ENCODE measurements at regions not wholly inside any gene's neighbourhood (a gene's known extent, or its start where the extent isn't known, plus 50 kb on each side); places are given as distances from the start of the nearest gene placed in this dataset.
"Not testable (repeated sequence)": the region's sequence is repeated elsewhere in the genome, so short reads cannot be mapped to it uniquely, and the experiment has no call there.

GRCh38 chr9:41075671-41076070 lies 52.8 kb downstream of the FOXD4L6 start:
- peaks cover 20% of the 10 kb centered on the region for H3K27me3 Mint-ChIP-seq
- not testable (repeated sequence) for H3K27ac Mint-ChIP-seq, H3K4me3 Mint-ChIP-seq, H3K9me3 Mint-ChIP-seq, H3K4me1 Mint-ChIP-seq, H3K36me3 Mint-ChIP-seq

GRCh38 chr9:41074356-41074942 lies 54.0 kb downstream of the FOXD4L6 start:
- not testable (repeated sequence) for H3K36me3 Mint-ChIP-seq, H3K9me3 Mint-ChIP-seq, H3K4me1 Mint-ChIP-seq, H3K27ac Mint-ChIP-seq
- H3K27me3 Mint-ChIP-seq, result peaks cover 19% of the 10 kb centered on the region
- peak overlapping the region; percentile 72 for H3K4me3 Mint-ChIP-seq

DNA sequence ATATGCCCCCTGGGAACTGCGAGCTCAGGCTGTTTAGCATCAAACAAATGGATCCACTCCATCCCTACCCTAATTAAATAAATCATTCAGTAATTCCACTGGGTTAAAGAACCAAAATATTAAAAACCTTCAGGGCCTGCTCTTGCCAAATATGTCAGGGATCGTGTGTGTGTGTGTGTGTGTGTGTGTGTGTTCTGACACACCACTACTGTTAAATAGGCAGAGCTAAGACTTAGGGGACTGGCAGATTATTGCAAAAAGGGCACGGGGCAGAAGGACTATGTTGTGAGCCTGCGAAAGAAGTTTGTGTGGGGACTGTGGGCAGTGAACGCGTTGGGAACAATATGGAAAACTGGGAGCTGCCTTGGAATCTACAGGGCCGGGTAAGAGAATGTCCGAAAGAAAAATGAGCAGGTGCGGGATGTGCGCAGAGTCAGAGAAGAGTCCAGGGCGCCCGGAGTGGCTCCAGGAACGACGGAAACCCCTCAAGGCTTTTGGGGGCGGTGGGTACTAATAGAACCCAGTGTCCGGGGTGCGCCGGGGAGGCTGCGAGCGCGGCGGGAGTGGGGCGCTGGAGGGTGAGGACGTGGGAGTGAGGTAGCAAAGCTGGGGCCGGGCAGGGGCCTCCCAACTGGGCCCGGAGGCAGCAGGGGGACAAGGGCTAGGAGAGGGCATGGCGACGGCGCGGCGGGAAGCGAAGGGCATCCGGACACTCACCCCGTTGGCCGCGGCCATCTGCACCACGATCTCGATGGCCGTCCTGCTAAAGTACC lies 54.8 kb downstream of the FOXD4L6 start:
- H3K9me3 Mint-ChIP-seq, H3K4me1 Mint-ChIP-seq, H3K27ac Mint-ChIP-seq, H3K36me3 Mint-ChIP-seq: not testable (repeated sequence)
- H3K27me3 Mint-ChIP-seq, result peaks cover 19% of the 10 kb centered on the region
- H3K4me3 Mint-ChIP-seq, result peak overlapping the region; percentile 70

- H3K27me3 Mint-ChIP-seq, H3K27ac Mint-ChIP-seq, H3K36me3 Mint-ChIP-seq, H3K9me3 Mint-ChIP-seq: not testable (repeated sequence)
- Mint-ChIP-seq H3K4me3 (peak overlapping the region; percentile 21), H3K4me1 (peaks cover 10% of the 10 kb centered on the region)
Observed at GRCh38 chr9:41064125-41064795, 64.2 kb downstream of the FOXD4L6 start.

DNA sequence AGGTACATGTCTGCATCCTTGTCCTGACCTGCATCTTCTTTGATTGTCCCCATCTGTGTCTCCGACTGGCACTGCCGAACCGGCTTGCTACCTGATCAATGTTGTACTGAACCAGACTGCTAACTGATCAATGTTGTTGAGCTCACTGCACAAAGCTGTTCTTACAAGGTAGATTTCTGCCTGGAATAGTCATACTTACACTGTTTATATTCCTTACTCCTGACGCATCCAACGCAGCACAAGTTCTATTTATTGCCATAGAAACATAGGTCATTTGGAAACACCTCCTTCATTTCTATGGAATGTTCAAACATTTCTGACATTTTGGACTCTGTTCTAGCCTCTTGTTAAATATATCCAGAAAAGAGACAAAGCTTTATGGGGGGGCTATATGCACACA lies 65.2 kb downstream of the FOXD4L6 start:
- not testable (repeated sequence) for H3K27me3 Mint-ChIP-seq, H3K9me3 Mint-ChIP-seq, H3K4me3 Mint-ChIP-seq, H3K36me3 Mint-ChIP-seq
- H3K4me1 Mint-ChIP-seq, result peaks cover 10% of the 10 kb centered on the region
- H3K27ac Mint-ChIP-seq, result peak overlapping the region; percentile 8

DNA sequence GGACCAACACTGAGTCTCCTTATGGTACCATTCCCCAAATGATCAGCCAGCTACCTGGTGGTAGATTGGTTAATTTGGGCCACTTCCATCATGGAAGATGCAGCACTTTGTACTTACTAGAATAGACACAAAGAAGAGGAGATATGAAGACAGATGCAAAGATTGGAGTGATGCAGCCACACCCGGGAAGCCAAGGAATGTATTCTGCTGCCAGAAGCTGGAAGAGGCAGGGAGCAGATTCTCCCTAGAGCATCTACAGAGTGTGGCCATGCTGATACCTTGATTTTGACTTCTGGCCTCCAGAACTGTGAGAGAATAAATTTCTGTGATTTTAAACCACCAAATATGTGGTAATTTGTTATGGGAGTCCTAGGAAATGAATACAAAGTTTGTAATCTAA lies 68.9 kb downstream of the FOXD4L6 start:
- H3K4me3 Mint-ChIP-seq, H3K27ac Mint-ChIP-seq, H3K4me1 Mint-ChIP-seq, H3K9me3 Mint-ChIP-seq, H3K36me3 Mint-ChIP-seq, H3K27me3 Mint-ChIP-seq: not testable (repeated sequence)

DNA sequence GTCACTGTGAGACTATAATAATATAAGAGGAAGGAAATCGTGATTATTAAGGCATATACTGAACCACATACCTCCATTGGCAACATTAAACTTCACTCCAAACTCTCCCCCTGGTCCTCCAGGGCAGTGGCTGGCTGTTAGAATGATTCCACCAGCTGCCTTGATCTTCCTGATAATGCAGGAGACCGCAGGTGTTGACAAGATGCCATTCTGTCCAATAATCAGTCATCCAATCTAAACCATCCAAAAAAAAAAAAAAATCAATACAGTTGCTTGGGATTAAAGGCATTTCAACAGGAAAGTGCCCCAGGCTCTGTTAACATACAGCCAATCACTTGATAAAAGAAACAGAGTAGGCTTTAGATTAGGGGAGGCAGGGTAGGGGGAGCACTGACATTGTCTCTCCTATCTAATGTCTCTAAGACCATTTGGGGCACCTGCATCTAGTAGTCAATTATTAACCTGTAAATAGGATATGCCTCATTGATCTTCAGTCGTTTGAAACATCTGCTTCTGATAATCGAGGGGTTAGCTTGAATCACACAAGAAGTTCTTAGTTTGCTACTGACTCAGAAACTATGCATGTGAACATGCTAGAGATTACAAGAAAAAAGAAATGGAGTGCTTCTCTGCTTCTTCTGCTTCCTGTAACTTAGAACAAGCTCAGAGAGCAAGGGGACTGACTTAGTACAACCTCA lies 74.7 kb downstream of the FOXD4L6 start:
- H3K27ac Mint-ChIP-seq, H3K4me3 Mint-ChIP-seq, H3K4me1 Mint-ChIP-seq, H3K27me3 Mint-ChIP-seq: not testable (repeated sequence)
- peaks cover 15% of the 10 kb centered on the region for H3K9me3 Mint-ChIP-seq
- peaks cover 16% of the 10 kb centered on the region for H3K36me3 Mint-ChIP-seq

DNA sequence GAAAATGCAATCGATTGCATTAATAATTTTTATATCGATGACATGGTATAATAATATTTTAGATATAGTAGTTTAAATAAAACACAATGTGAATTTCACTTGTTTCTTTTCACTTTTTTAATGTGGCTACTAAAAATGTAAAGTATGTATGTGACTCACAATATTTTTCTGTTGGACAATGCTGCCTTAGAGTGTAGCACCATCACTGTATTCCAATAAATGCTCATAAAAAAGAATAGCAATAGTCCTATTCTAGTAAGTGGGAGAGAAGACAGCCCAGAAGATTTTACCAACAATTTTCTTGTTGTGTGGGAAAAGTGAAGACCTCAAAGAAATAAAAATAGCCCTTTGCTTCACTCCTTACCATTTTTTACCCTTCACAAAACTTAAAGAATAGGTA lies 79.8 kb downstream of the FOXD4L6 start:
- H3K4me3 Mint-ChIP-seq, H3K4me1 Mint-ChIP-seq, H3K27ac Mint-ChIP-seq, H3K27me3 Mint-ChIP-seq: not testable (repeated sequence)
- H3K36me3 Mint-ChIP-seq, result peaks cover 14% of the 10 kb centered on the region
- H3K9me3 Mint-ChIP-seq, result peaks cover 15% of the 10 kb centered on the region

- H3K27ac Mint-ChIP-seq, H3K27me3 Mint-ChIP-seq, H3K4me1 Mint-ChIP-seq, H3K4me3 Mint-ChIP-seq: not testable (repeated sequence)
- Mint-ChIP-seq H3K36me3 (peaks cover 14% of the 10 kb centered on the region), H3K9me3 (peaks cover 15% of the 10 kb centered on the region)
Observed at GRCh38 chr9:41047792-41048191, 80.7 kb downstream of the FOXD4L6 start.

DNA sequence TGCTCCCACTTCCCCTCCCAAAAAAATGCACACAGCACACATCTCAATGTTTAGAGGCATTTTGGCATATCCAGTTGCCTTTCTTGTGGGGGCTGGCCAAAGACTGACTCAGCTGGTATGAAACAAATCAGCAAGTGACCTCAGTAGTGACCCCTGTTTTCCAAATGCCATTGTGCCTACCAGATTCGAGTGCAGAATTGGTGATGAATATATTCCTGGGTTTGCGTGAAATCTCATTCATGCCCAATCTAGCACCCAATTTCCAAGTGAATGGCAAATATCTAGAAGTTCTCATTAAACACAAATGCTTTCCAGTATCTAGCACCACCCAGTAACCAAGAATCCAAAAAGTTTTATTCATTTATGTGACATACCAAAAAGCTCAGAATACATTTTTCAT lies 83.6 kb downstream of the FOXD4L6 start:
- H3K27me3 Mint-ChIP-seq, H3K27ac Mint-ChIP-seq, H3K36me3 Mint-ChIP-seq, H3K9me3 Mint-ChIP-seq, H3K4me1 Mint-ChIP-seq, H3K4me3 Mint-ChIP-seq: not testable (repeated sequence)

- H3K4me1 Mint-ChIP-seq, H3K27ac Mint-ChIP-seq, H3K9me3 Mint-ChIP-seq, H3K36me3 Mint-ChIP-seq, H3K27me3 Mint-ChIP-seq, H3K4me3 Mint-ChIP-seq: not testable (repeated sequence)
Observed at GRCh38 chr9:41043433-41043832, 85.0 kb downstream of the FOXD4L6 start.

DNA sequence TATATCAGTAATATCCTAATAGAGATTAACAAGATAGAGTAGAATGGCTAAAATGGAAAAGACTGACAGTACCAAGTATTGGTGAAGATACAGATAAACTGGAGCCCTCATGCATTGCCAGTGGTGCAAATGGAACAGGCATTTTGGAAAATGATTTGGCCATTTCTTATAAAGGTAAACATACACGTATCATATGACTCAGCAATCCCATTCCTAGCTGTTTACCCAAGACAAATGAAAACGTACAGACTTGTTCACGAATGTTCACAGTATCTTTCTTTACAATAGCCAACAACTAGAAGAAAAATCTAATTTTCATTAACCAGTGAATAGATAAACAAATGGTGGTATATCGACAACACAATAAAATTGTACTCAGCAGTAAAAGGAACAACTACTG lies 86.4 kb downstream of the FOXD4L6 start:
- not testable (repeated sequence) for H3K27me3 Mint-ChIP-seq, H3K4me1 Mint-ChIP-seq, H3K4me3 Mint-ChIP-seq, H3K27ac Mint-ChIP-seq, H3K9me3 Mint-ChIP-seq, H3K36me3 Mint-ChIP-seq

DNA sequence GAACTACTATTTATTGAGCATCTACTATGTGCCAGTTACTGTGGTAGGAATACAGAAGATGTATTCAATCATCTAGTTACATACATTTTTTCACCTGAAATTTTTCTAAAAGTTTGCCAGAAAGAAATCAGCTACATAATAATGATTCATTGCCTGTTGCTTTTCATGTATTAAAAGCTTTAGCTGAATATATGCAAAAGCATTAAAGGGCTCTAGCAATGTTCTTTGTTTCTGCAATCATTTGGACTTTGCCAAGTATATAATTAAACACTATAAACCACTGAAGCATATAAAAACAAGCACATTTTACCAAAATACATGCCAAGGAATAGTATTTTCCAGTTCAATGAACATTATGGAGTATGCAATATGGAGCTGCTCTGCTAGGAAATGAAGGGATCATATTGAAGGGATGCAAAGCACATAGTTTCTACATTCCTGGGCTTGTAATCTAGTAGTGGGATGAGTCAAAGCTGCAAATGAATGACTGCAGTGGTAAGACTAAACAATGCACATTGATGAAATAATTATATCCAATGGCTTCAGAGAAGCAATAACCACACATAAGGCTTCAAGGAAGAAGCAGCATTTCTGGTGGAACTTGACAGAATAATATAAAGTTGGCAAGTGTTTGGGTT lies 87.7 kb downstream of the FOXD4L6 start:
- not testable (repeated sequence) for H3K4me1 Mint-ChIP-seq, H3K9me3 Mint-ChIP-seq, H3K27ac Mint-ChIP-seq, H3K36me3 Mint-ChIP-seq, H3K27me3 Mint-ChIP-seq, H3K4me3 Mint-ChIP-seq

DNA sequence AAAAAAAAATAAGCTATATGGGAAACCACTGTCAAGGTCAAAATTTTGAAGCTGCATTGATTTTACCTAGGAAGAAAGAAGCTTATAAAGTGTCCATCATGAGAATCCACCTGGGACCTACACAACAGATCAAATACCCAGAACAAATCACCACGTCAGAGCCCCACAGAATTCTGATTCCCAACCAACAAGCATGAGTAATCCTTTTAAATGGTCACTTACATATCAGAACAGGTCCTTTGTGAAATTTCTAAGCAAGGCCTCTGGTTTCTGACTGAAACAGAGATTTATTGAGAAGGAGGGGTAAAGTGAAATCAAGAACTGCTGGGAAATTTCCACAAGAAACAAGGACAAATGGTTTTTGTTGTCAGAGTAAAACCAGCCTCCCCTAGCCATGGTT lies 93.2 kb downstream of the FOXD4L6 start:
- not testable (repeated sequence) for H3K36me3 Mint-ChIP-seq, H3K9me3 Mint-ChIP-seq, H3K27ac Mint-ChIP-seq, H3K27me3 Mint-ChIP-seq, H3K4me1 Mint-ChIP-seq, H3K4me3 Mint-ChIP-seq

- not testable (repeated sequence) for H3K9me3 Mint-ChIP-seq, H3K4me1 Mint-ChIP-seq, H3K27ac Mint-ChIP-seq, H3K27me3 Mint-ChIP-seq, H3K4me3 Mint-ChIP-seq, H3K36me3 Mint-ChIP-seq
Observed at GRCh38 chr9:41034699-41035197, 93.7 kb downstream of the FOXD4L6 start.

- H3K4me1 Mint-ChIP-seq, H3K4me3 Mint-ChIP-seq, H3K27ac Mint-ChIP-seq, H3K9me3 Mint-ChIP-seq, H3K36me3 Mint-ChIP-seq, H3K27me3 Mint-ChIP-seq: not testable (repeated sequence)
Observed at GRCh38 chr9:41033877-41034276, 94.6 kb downstream of the FOXD4L6 start.
